ENCODE measurements at regions not wholly inside any gene's neighbourhood (a gene's known extent, or its start where the extent isn't known, plus 50 kb on each side); places are given as distances from the start of the nearest gene placed in this dataset.

GRCh38 chr15:93141371-93141794, 52.4 kb upstream of the RGMA start:
- Histone ChIP-seq H3K27ac (ENCODE audit: low read depth, low read length) (no peak overlapping the region), H2BK15ac (ENCODE audit: low read length) (no peak overlapping the region), H2BK20ac (ENCODE audit: low read length) (no peak overlapping the region), H4K91ac (replicated peaks; ENCODE audit: insufficient read length, low read length) (no peak overlapping the region), H3K23ac (ENCODE audit: insufficient read length) (no peak overlapping the region), H4K8ac (ENCODE audit: extremely low read depth, insufficient read depth, low read length) (no peak overlapping the region), H3K27me3 (replicated peaks in 1 of 4; ENCODE audit: control insufficient read depth in 3 of 4, extremely low read depth in 1 of 4, insufficient read depth in 3 of 4, low read length in 3 of 4) (peaks cover 1 to 20% (median 9%) of the 10 kb centered on the region in 4 experiments; a peak in 6 of 7 replicates), H3K18ac (ENCODE audit: extremely low read depth, low read length) (no peak overlapping the region), H2AFZ (ENCODE audit: low read length) (no peak overlapping the region), H4K5ac (ENCODE audit: insufficient read length, low read depth, low read length) (no peak overlapping the region), H3K9me3 (ENCODE audit: insufficient read depth in 2 of 2, low read depth in 1 of 2, low read length in 1 of 2) (no peaks in the 10 kb centered on the region), H3K14ac (ENCODE audit: insufficient read length) (no peak overlapping the region), H3K4me3 (ENCODE audit: extremely low read depth in 1 of 4, insufficient read depth in 2 of 4, low read depth in 3 of 4, low read length in 4 of 4) (no peak overlapping the region), H3K56ac (replicated peaks; ENCODE audit: insufficient read length, low read depth, low read length) (no peak overlapping the region), H2BK5ac (ENCODE audit: low read depth, low read length) (no peak overlapping the region), H3K36me3 (ENCODE audit: control insufficient read depth in 2 of 4, insufficient read depth in 4 of 4, low read length in 3 of 4) (no peaks in the 10 kb centered on the region), H2BK120ac (replicated peaks; ENCODE audit: low read depth, low read length) (no peak overlapping the region), H3K23me2 (ENCODE audit: low read depth, low read length) (0 out of 2 replicates have a peak, but pooled peaks cover 2% of the 10 kb centered on the region), H3K4me1 (replicated peaks in 1 of 4; ENCODE audit: control insufficient read depth in 3 of 4, insufficient read depth in 4 of 4, low read length in 3 of 4) (peaks cover 0 to 6% (median 3%) of the 10 kb centered on the region in 4 experiments; a peak in 2 of 7 replicates), H3K79me2 (ENCODE audit: control insufficient read depth in 1 of 2, insufficient read depth in 2 of 2, low read length in 2 of 2) (no peaks in the 10 kb centered on the region), H2BK12ac (ENCODE audit: low read depth, low read length) (no peak overlapping the region), H3K79me1 (ENCODE audit: low read depth, low read length) (no peaks in the 10 kb centered on the region), H3K4me2 (ENCODE audit: insufficient read depth in 1 of 2, low read depth in 2 of 2, low read length in 2 of 2) (no peak overlapping the region), H2AK5ac (ENCODE audit: low read depth, low read length) (no peak overlapping the region), H3K4ac (replicated peaks; ENCODE audit: insufficient read length, low read depth, low read length) (no peak overlapping the region), H3K9ac (replicated peaks in 1 of 4; ENCODE audit: extremely low read depth in 1 of 4, low read depth in 3 of 4, low read length in 3 of 4) (no peak overlapping the region), H4K20me1 (replicated peaks in 1 of 2; ENCODE audit: control insufficient read depth in 1 of 2, insufficient read depth in 2 of 2, low read length in 2 of 2) (no peaks in the 10 kb centered on the region)
- ChIA-PET POLR2A (ENCODE audit: partially characterized antibody) (interaction anchor here (0.6 kb wide), 1 partner anchor 81 kb away, joined by 3 read pairs; no protein-coding TSS in a partner anchor), CTCF (ENCODE audit: partially characterized antibody) (interaction anchor here (0.6 to 1.7 kb wide), 3 partner anchors 9 to 274 kb away, joined by 3 to 8 read pairs (median 3); no protein-coding TSS in a partner anchor)
- WGBS, 2 experiments (ENCODE audit: extremely low coverage in 1 of 2, insufficient coverage in 1 of 2, insufficient read length in 1 of 2, insufficient replicate concordance in 2 of 2, low coverage in 1 of 2, low lambda C conversion rate in 2 of 2, missing lambda C conversion rate in 1 of 2), result 86% methylated on average over 8 of the region's 8 CpGs; no CpG with 5 or more reads in 1 of the 2 experiments
- no peak for FAIRE-seq
- TF ChIP-seq CHD2 (IDR thresholded peaks at IDR 0.05; ENCODE audit: low read length) (no peak), KDM1A (IDR thresholded peaks at IDR 0.05; ENCODE audit: borderline replicate concordance, low read length) (no peak), ATF2 (IDR thresholded peaks at IDR 0.05; ENCODE audit: low read length) (no peak), SAP30 (IDR thresholded peaks at IDR 0.05; ENCODE audit: insufficient read depth, insufficient replicate concordance, low read length) (no peak), POLR2AphosphoS5 (IDR thresholded peaks at IDR 0.05; ENCODE audit: low read depth, low read length) (no peak), EP300 (IDR thresholded peaks at IDR 0.05; ENCODE audit: borderline replicate concordance in 1 of 2, low read depth in 2 of 2, low read length in 2 of 2) (no peak), SP4 (IDR thresholded peaks at IDR 0.05; ENCODE audit: low read length) (no peak), TAF7 (optimal IDR thresholded peaks at IDR 0.05; ENCODE audit: borderline replicate concordance, low read depth, low read length) (no peak), SIN3A (conservative IDR thresholded peaks at IDR 0.05 in 1 of 2, IDR thresholded peaks at IDR 0.05 in 1 of 2; ENCODE audit: low read depth in 1 of 2, low read length in 2 of 2) (no peak)
- no peak for DNase-seq (ENCODE audit: low read depth in 1 of 2, low spot score in 2 of 2)

All from H1 (cell line).